HAP-1 (cell line): ENCODE measurements at regions not wholly inside any gene's neighbourhood (a gene's known extent, or its start where the extent isn't known, plus 50 kb on each side); places are given as distances from the start of the nearest gene placed in this dataset.

Experiments
- DNase-seq, 2 experiments: peaks; one replicate each; pipeline ENCODE4 v3.0.0-alpha.2; 2016 to 2020; ENCODE audit warnings: low spot score in 2 of 2
- H3K27me3 ChIP-seq: fragments of 250-450 bp; sonication (Bioruptor Pico); 2 replicates; pipeline ENCODE4 v1.5.1; 2020; ENCODE audit warnings: low read depth, mild to moderate bottlenecking, moderate library complexity
- H3K36me3 ChIP-seq: fragments of 250-450 bp; sonication (Bioruptor Pico); replicated peaks from 2 replicates; pipeline ENCODE4 v1.5.1; 2020; ENCODE audit warnings: mild to moderate bottlenecking
- H3K4me1 ChIP-seq: fragments of 250-450 bp; sonication (Bioruptor Pico); 2 replicates; pipeline ENCODE4 v1.5.1; 2020; ENCODE audit warnings: mild to moderate bottlenecking
- H3K4me3 ChIP-seq: fragments of 250-450 bp; sonication (Bioruptor Pico); 2 replicates; pipeline ENCODE4 v1.5.1; 2020; ENCODE audit warnings: mild to moderate bottlenecking, moderate library complexity
- H3K9me3 ChIP-seq: fragments of 250-450 bp; sonication (Bioruptor Pico); 2 replicates; pipeline ENCODE4 v1.5.1; 2020; ENCODE audit warnings: mild to moderate bottlenecking, moderate library complexity
- in situ Hi-C: fragments of 300-500 bp; cut with MboI; formaldehyde crosslinking; loops from 3 replicates; pipeline ENCODE4 v1.14.3; 2020; ENCODE audit warnings: low sequenced_read_pairs, inconsistent platforms, mixed read lengths

DNA sequence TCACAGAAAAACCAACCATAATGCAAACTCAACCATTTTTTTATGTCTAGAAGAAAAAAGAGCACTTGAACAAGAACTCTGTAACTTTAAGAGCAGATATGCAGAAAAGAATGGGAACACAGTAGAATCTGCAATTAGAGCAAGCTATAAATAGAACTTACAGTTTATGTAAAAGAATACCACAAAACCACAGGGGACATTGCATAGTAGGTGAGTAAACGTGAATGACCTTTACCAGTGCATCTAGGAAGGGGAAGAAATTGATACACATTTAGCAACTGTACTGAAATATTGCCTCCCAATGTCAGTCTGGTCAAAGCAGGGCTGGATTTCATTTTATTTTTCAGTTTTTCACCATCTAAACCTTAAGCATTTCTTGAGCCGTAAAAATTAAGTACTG, 242.2 kb upstream of the EDNRB start:
- H3K36me3 ChIP-seq, result no peaks in the 10 kb centered on the region
- no peaks in the 10 kb centered on the region for H3K4me1 ChIP-seq
- DNase-seq, result no peak
- no peaks in the 10 kb centered on the region for H3K27me3 ChIP-seq
- H3K4me3 ChIP-seq, result no peak overlapping the region
- in situ Hi-C loops, result no loop called here
- H3K9me3 ChIP-seq, result no peaks in the 10 kb centered on the region

DNA sequence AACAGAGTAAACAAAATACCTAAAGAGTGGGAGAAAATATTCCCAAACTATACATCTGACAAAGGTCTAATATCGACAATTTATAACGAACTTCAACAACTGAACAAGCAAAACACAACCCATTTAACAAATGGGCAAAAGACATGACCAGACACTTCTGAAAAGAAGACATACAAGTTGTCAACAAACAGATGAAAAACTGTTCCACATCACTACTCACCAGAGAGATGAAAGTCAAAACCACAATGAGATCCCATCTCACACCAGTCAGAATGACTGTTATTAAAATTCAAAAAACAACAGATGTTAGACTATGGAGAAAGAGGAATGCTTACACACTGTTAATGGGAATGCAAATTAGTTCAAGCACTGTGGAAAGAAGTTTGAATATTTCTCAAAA, 233.8 kb upstream of the EDNRB start:
- Histone ChIP-seq H3K9me3 (no peaks in the 10 kb centered on the region), H3K36me3 (no peaks in the 10 kb centered on the region), H3K4me3 (no peak overlapping the region), H3K27me3 (no peaks in the 10 kb centered on the region), H3K4me1 (no peaks in the 10 kb centered on the region)
- DNase-seq, result no peak
- in situ Hi-C loops, result no loop called here

DNA sequence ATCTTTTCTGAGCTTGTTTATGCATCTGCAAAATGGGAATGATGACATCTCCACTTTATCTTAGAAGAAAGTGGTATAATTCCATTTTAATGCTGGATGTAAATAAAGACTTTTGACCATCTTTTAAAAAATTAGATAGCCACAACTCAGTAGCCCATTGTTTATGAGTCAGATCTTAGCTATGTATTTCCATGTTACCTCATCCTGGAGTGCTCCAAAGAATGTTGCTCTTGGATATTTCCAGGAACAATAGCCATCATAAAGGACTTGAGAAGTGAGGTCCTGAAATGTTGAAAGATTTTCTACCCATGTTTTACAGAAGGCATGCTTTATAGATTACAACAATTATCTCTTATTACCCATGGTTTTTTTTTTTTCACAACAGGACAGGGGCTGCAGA, 229.3 kb upstream of the EDNRB start:
- DNase-seq, result no peak
- in situ Hi-C loops, result loop anchor here (25.0 kb wide), 1 partner anchor 839 kb away; no protein-coding TSS in a partner anchor
- H3K9me3 ChIP-seq, result no peaks in the 10 kb centered on the region
- no peaks in the 10 kb centered on the region for H3K27me3 ChIP-seq
- no peaks in the 10 kb centered on the region for H3K36me3 ChIP-seq
- no peak overlapping the region for H3K4me3 ChIP-seq
- H3K4me1 ChIP-seq, result no peaks in the 10 kb centered on the region

DNA sequence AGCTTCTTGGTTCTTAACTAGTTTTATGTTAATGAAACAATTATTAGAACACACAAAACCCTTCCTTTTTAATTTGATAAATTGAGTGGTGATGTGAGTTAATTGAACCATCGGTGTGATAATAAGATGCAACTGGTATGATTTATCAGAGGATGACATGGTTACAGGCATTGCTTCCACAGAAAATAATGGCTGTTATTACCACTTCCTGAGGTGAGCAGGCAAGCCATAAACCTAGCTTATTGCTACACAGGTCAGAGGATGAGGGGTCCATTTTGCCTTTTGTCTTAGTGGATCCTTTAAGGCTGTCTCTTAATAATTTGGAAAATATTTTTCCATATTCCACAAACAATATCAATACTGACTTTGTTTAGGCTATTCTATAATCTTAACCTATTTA, 226.6 kb upstream of the EDNRB start:
- no peaks in the 10 kb centered on the region for H3K27me3 ChIP-seq
- no peak overlapping the region for H3K4me3 ChIP-seq
- in situ Hi-C loops, result loop anchor here (25.0 kb wide), 1 partner anchor 842 kb away; no protein-coding TSS in a partner anchor
- no peaks in the 10 kb centered on the region for H3K4me1 ChIP-seq
- no peaks in the 10 kb centered on the region for H3K36me3 ChIP-seq
- no peak for DNase-seq
- no peaks in the 10 kb centered on the region for H3K9me3 ChIP-seq

DNA sequence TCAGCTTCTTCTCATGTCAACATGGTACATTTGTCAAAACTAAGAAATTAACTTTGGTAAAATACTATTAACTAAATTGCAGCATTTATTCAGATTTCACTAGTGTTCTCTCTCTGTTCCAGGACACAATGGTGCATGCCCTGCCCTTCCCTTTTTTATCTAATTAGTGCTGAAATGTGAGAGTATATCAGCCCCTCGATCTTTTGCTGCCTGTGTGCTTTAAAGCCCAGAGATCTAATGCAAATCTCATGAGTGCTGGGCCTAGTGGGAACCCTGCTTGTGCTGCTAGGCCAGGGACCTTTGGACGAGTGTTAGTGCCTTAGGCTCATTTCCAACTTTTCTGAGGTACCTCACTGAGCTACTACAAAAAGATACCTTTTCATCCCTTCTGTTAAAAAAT, 221.1 kb upstream of the EDNRB start:
- no peak for DNase-seq
- no peaks in the 10 kb centered on the region for H3K27me3 ChIP-seq
- in situ Hi-C loops, result loop anchor here (25.0 kb wide), 1 partner anchor 848 kb away; no protein-coding TSS in a partner anchor
- H3K4me1 ChIP-seq, result no peaks in the 10 kb centered on the region
- no peaks in the 10 kb centered on the region for H3K36me3 ChIP-seq
- H3K4me3 ChIP-seq, result no peak overlapping the region
- no peaks in the 10 kb centered on the region for H3K9me3 ChIP-seq

DNA sequence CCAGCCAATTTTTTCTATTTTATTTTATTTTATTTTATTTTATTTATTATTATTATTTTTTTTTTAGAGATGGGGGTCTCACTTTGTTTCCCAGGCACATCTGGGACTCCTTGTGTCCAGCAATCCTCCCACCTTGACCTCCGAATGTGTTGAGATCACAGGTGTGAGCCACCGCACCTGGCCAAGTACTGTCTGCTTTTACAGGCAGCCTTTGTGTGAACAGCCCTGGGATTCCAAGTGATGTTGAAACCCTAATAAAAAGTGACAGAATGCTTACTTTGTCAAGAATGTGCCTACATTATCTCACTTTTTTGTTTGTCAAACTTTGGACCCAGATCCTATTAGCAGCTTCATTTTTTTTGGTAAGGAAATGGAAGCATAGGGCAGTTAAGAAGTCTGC, 220.1 kb upstream of the EDNRB start:
- no peaks in the 10 kb centered on the region for H3K27me3 ChIP-seq
- no peak overlapping the region for H3K4me3 ChIP-seq
- H3K4me1 ChIP-seq, result no peaks in the 10 kb centered on the region
- H3K36me3 ChIP-seq, result no peaks in the 10 kb centered on the region
- in situ Hi-C loops, result loop anchor here (25.0 kb wide), 1 partner anchor 849 kb away; no protein-coding TSS in a partner anchor
- H3K9me3 ChIP-seq, result no peaks in the 10 kb centered on the region
- no peak for DNase-seq

DNA sequence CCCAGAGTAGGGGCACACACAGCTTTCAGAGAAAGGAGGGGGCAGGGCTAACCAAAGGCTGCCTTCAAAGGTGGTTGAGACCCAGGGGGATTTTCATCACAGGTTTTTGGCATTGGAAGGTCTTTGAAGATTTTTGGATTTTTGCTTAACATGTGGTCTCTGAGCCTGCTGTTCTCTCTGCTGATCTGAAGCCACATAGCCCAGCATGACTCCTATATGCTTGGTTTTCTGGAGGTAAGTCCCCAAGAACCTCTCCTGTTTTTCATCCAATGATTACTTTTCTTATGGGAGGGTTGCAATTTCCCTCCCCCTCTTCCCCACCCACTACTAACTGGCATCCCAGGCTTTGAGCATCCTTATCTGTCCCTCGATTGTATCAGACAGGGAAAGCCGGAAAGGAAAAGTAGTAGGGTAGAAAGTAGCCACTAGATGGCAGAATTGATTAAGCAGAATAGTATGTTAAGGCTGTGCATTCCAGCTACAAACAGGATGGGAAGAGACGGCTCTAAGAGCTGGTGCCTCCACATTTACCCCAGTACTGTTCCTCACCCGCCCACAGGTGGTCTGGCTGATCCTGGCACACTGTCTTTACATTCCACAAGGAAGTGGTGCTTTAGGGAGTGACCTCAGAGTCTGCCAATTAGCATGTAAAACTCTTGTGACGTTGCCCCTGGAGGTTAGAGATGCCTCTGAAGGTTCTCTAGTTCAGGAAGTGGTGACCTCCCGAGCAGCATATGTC, 218.9 kb upstream of the EDNRB start:
- peak; percentile 46 to 53 for DNase-seq
- in situ Hi-C loops, result loop anchor here (25.0 kb wide), 1 partner anchor 850 kb away; no protein-coding TSS in a partner anchor
- Histone ChIP-seq H3K4me1 (no peaks in the 10 kb centered on the region), H3K9me3 (no peaks in the 10 kb centered on the region), H3K27me3 (no peaks in the 10 kb centered on the region), H3K4me3 (no peak overlapping the region), H3K36me3 (no peaks in the 10 kb centered on the region)

DNA sequence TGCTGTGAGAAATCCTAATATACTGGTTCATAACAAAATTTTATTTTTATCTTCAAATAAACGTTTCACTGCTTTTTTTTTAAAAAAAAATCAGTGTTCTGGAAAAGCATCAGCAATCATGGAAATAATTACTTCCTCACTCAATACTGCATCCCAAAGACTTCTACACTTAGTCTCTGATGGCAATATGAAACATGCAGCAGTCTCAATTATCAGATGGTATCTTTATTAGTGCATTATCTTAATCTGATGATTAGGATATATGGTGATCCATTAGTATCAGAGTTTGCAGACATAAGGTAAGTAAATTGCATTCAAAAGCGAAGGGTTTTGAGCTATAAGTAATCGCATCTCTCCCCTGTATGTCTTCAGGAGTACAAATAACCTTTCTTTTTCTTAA, 218.3 kb upstream of the EDNRB start:
- no peaks in the 10 kb centered on the region for H3K4me1 ChIP-seq
- no peak for DNase-seq
- H3K27me3 ChIP-seq, result no peaks in the 10 kb centered on the region
- no peak overlapping the region for H3K4me3 ChIP-seq
- no peaks in the 10 kb centered on the region for H3K9me3 ChIP-seq
- no peaks in the 10 kb centered on the region for H3K36me3 ChIP-seq
- in situ Hi-C loops, result loop anchor here (25.0 kb wide), 1 partner anchor 850 kb away; no protein-coding TSS in a partner anchor

DNA sequence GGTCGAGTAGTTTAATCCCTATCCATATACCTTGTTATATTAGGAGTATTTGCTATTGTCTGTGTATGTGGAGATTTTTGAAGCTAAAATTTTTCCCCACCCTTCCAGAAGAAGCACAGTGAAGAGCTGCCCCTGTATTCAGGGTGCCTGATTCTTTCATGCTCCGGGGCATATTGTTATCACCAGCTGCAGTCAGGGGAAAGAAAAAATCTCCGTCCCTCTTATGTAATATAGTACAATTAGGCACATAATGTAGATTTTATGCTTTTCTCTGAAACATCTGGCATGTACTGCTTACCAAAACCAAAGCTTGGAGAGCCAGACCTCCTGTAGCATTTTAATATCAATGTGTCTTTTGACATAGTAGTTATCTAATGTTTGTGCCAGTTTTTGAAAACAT, 214.9 kb upstream of the EDNRB start:
- no peak for DNase-seq
- Histone ChIP-seq H3K4me3 (no peak overlapping the region), H3K4me1 (no peaks in the 10 kb centered on the region), H3K36me3 (no peaks in the 10 kb centered on the region), H3K27me3 (no peaks in the 10 kb centered on the region), H3K9me3 (no peaks in the 10 kb centered on the region)
- in situ Hi-C loops, result loop anchor here (25.0 kb wide), 1 partner anchor 854 kb away; no protein-coding TSS in a partner anchor

DNA sequence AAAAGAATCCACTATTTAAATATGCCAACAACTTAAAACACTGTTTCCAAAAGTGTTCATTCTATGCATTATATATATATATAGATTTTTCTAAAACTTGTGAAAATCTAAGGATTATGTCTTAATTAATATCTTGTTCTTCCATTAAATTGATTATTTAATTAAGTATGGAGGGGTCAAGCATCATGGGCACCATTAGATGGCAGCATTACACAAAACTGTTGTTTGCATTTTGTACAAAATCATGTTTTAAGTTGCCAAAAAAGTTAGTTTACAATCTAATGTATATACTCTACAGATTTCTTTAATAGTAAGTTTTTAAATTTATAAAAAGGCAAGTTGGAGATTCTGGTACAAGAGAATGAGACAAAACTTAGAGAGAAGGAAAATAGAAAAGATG, 213.2 kb upstream of the EDNRB start:
- in situ Hi-C loops, result loop anchor here (25.0 kb wide), 1 partner anchor 855 kb away; no protein-coding TSS in a partner anchor
- DNase-seq, result no peak
- Histone ChIP-seq H3K27me3 (no peaks in the 10 kb centered on the region), H3K4me3 (no peak overlapping the region), H3K9me3 (no peaks in the 10 kb centered on the region), H3K4me1 (no peaks in the 10 kb centered on the region), H3K36me3 (no peaks in the 10 kb centered on the region)

DNA sequence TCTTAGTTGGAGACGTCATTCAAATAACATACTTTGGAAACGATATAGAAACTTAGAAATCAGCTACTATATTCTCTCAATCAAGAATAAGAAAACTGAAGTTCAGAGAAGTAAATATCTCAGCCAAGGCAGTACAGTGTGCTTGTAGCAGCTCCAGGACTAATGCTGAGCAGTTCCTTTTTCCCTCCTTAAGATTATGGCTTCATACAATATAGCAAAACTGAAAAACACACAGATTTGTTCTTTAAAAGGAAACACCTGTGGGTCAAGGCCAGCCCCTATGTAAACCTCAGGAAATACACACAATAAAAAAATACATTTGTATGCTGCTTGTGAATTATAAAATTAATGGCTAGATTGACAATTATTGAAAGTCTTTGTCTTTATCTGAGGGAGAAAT, 212.7 kb upstream of the EDNRB start:
- no peaks in the 10 kb centered on the region for H3K36me3 ChIP-seq
- no peaks in the 10 kb centered on the region for H3K9me3 ChIP-seq
- no peaks in the 10 kb centered on the region for H3K27me3 ChIP-seq
- H3K4me1 ChIP-seq, result no peaks in the 10 kb centered on the region
- in situ Hi-C loops, result loop anchor here (25.0 kb wide), 1 partner anchor 856 kb away; no protein-coding TSS in a partner anchor
- DNase-seq, result no peak
- H3K4me3 ChIP-seq, result no peak overlapping the region

DNA sequence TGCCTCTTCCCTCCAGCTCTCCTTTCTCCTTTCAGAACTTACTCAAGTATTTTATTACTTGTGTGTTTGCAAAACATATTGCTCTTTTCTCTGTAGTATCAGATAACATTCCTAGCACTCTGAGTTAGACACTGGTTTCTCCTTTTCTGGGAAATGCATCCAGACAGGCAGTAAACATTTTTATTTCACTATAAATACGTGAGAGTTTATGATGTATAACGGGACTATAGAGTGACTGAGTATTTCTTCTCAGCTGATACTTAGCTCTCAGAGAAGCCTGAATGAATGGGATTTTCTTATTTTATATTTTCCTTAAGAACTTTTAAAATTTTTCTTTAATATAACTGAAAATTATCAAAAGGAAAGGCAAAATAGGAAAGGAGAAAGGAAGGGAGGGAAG, 211.2 kb upstream of the EDNRB start:
- H3K9me3 ChIP-seq, result no peaks in the 10 kb centered on the region
- in situ Hi-C loops, result loop anchor here (10.0 to 25.0 kb wide), 2 partner anchors 355 to 857 kb away; no protein-coding TSS in a partner anchor
- H3K27me3 ChIP-seq, result no peaks in the 10 kb centered on the region
- no peak for DNase-seq
- no peaks in the 10 kb centered on the region for H3K4me1 ChIP-seq
- H3K4me3 ChIP-seq, result no peak overlapping the region
- no peaks in the 10 kb centered on the region for H3K36me3 ChIP-seq

DNA sequence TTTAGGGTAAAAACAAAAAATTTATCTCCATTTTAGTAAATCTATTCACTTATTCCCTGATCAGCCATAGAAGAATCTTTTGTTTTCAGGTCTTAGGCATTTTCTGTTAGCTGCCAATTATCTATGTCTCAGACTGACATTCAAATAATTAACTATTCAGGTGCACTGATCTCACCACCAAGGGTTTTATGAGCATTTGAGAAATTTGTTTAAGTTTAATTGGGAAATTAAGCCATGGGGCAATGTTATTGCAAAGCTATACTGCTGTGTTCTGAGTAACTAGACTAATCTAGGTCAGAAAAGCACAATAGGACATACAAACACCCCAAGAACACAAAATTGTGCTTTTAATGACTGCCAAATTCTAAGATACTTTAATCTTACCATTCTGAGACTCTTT, 210.7 kb upstream of the EDNRB start:
- Histone ChIP-seq H3K9me3 (no peaks in the 10 kb centered on the region), H3K4me1 (no peaks in the 10 kb centered on the region), H3K27me3 (no peaks in the 10 kb centered on the region), H3K4me3 (no peak overlapping the region), H3K36me3 (no peaks in the 10 kb centered on the region)
- no peak for DNase-seq
- in situ Hi-C loops, result loop anchor here (10.0 to 25.0 kb wide), 2 partner anchors 355 to 858 kb away; no protein-coding TSS in a partner anchor
